Kidney (tissue), 13 donors: ENCODE measurements at regions not wholly inside any gene's neighbourhood (a gene's known extent, or its start where the extent isn't known, plus 50 kb on each side); places are given as distances from the start of the nearest gene placed in this dataset.

Experiments used
- DNase-seq, 5 donors: peaks; one replicate each; pipeline ENCODE4 v3.0.0-alpha.2; 2013 to 2020
- FAIRE-seq: peaks from 2 replicates; lab custom pipeline; 2012; peaks lifted over from hg19 to GRCh38; lab: Jason Lieb, UNC
- H3K27ac ChIP-seq, 2 donors: one replicate each; pipeline ENCODE4 v1.7.0; 2013; ENCODE audit warnings: low read depth in 2 of 2, low read length in 2 of 2, inconsistent platforms in 1 of 2
- H3K27me3 ChIP-seq: one replicate; pipeline ENCODE4 v1.7.1; 2013; ENCODE audit warnings: low read length, inconsistent platforms; ENCODE audit not compliant: control insufficient read depth, insufficient read depth
- H3K36me3 ChIP-seq, 3 donors: one replicate each; pipeline versions ENCODE4 v1.7.0 to v1.7.1; 2013; ENCODE audit warnings: low read length in 3 of 3, control low read depth in 1 of 3, inconsistent platforms in 1 of 3; ENCODE audit not compliant: insufficient read depth in 3 of 3, control insufficient read depth in 2 of 3
- H3K4me1 ChIP-seq, 3 donors: one replicate each; pipeline versions ENCODE4 v1.7.0 to v1.7.1; 2013; ENCODE audit warnings: low read length in 3 of 3, inconsistent platforms in 1 of 3, low read depth in 1 of 3; ENCODE audit not compliant: control insufficient read depth in 2 of 3, insufficient read depth in 2 of 3
- H3K4me3 ChIP-seq, 3 donors: one replicate each; pipeline versions ENCODE4 v1.7.0 to v1.8.1; 2013; ENCODE audit warnings: low read length in 3 of 3, control low read depth in 1 of 3, inconsistent platforms in 1 of 3
- H3K9ac ChIP-seq, 3 donors: one replicate each; pipeline versions ENCODE4 v1.7.0 to v1.7.1; 2013; ENCODE audit warnings: low read length in 3 of 3, control low read depth in 1 of 3, inconsistent platforms in 1 of 3
- H3K9me3 ChIP-seq, 3 donors: one replicate each; pipeline versions ENCODE4 v1.7.0 to v1.7.1; 2013; ENCODE audit warnings: low read length in 3 of 3, control low read depth in 1 of 3, inconsistent platforms in 1 of 3; ENCODE audit not compliant: control insufficient read depth in 2 of 3, insufficient read depth in 1 of 3
- intact Hi-C: fragments of 100-400 bp; cut with DNase I; formaldehyde crosslinking; loops from one replicate; pipeline ENCODE4 v1.11.1; 2022
- TF ChIP-seq, protein P1 (sequence below): IDR thresholded peaks from 3 replicates; pipeline ENCODE4 v1.5.1; 2012; ENCODE audit warnings: mild to moderate bottlenecking, moderate library complexity, borderline replicate concordance; ENCODE audit not compliant: insufficient read depth; ENCODE audit errors: extremely low read depth
- donor health status: control.
- donor health status: control.
- donor health status: control.
- donor health status: control.
- donor health status: control.
- donor health status: DM: yes; HTN: yes; CAD: no.
- donor health status: Normal renal cell carcinoma (clear cell type).

DNA sequence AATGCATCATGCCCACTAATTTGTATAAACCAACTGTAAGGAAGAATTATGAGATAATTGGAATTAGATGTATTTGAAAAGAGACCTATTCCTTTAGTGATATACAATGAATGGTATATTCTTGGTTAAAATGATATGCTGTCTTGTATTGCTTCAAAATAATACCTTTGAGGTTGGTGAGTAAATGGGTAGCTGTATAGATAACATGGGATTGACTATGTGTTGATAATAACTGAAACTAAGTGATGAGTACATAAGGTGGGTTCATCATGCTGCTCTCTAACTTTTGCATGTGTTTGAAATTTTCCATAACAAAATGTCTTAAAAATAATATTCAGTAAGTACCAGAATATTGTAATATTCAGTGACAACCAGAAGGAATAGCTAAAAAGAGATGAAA lies 272.6 kb upstream of the ZPLD1 start:
- no peak overlapping the region for H3K9ac ChIP-seq
- TF ChIP-seq, protein P1, sequence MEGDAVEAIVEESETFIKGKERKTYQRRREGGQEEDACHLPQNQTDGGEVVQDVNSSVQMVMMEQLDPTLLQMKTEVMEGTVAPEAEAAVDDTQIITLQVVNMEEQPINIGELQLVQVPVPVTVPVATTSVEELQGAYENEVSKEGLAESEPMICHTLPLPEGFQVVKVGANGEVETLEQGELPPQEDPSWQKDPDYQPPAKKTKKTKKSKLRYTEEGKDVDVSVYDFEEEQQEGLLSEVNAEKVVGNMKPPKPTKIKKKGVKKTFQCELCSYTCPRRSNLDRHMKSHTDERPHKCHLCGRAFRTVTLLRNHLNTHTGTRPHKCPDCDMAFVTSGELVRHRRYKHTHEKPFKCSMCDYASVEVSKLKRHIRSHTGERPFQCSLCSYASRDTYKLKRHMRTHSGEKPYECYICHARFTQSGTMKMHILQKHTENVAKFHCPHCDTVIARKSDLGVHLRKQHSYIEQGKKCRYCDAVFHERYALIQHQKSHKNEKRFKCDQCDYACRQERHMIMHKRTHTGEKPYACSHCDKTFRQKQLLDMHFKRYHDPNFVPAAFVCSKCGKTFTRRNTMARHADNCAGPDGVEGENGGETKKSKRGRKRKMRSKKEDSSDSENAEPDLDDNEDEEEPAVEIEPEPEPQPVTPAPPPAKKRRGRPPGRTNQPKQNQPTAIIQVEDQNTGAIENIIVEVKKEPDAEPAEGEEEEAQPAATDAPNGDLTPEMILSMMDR, result no peak
- intact Hi-C loops, result no loop called here
- DNase-seq (no peak), FAIRE-seq (no peak)
- no peaks in the 10 kb centered on the region for H3K9me3 ChIP-seq
- no peaks in the 10 kb centered on the region for H3K36me3 ChIP-seq
- H3K27ac ChIP-seq, result no peak overlapping the region
- H3K4me3 ChIP-seq, result no peak overlapping the region
- peaks cover 0 to 6% (median 0%) of the 10 kb centered on the region in 3 donors for H3K4me1 ChIP-seq
- H3K27me3 ChIP-seq, result no peaks in the 10 kb centered on the region

- Histone ChIP-seq H3K9ac (no peak overlapping the region), H3K27ac (no peak overlapping the region), H3K4me3 (no peak overlapping the region), H3K27me3 (no peaks in the 10 kb centered on the region), H3K9me3 (no peaks in the 10 kb centered on the region), H3K4me1 (peaks cover 0 to 6% (median 0%) of the 10 kb centered on the region in 3 donors), H3K36me3 (no peaks in the 10 kb centered on the region)
- DNase-seq (peak in 3 of 5 donors; percentile 29 to 88 (median 63)), FAIRE-seq (peak; percentile 49)
- intact Hi-C loops, result no loop called here
- TF ChIP-seq, protein P1, result no peak
Observed at GRCh38 chr3:102163039-102163817, 271.6 kb upstream of the ZPLD1 start.

GRCh38 chr3:102163818-102164154 lies 271.0 kb upstream of the ZPLD1 start:
- H3K4me3 ChIP-seq, result no peak overlapping the region
- DNase-seq (no peak), FAIRE-seq (no peak)
- H3K9ac ChIP-seq, result no peak overlapping the region
- no peaks in the 10 kb centered on the region for H3K36me3 ChIP-seq
- peaks cover 0 to 6% (median 0%) of the 10 kb centered on the region in 3 donors for H3K4me1 ChIP-seq
- H3K9me3 ChIP-seq, result no peaks in the 10 kb centered on the region
- TF ChIP-seq, protein P1, result no peak
- H3K27ac ChIP-seq, result no peak overlapping the region
- H3K27me3 ChIP-seq, result no peaks in the 10 kb centered on the region
- intact Hi-C loops, result no loop called here
